OCI-LY7 (cell line): ENCODE measurements at regions not wholly inside any gene's neighbourhood (a gene's known extent, or its start where the extent isn't known, plus 50 kb on each side); places are given as distances from the start of the nearest gene placed in this dataset.

Source experiments
- BruUV-seq: library from RNA; stranded (reverse); fragments of 400-500 nt; replicated peaks from 2 replicates; lab custom pipeline; 2021; lab: Mats Ljungman, UMichigan
- CTCF ChIA-PET: fragments of 300-600 bp; sonication (Branson Sonifier 250); formaldehyde crosslinking; loops from one replicate; lab custom pipeline; 2022; ENCODE audit warnings: antibody characterized with exemption; ENCODE audit not compliant: unreplicated experiment; lab: Charles Lee
- POLR2A ChIA-PET: fragments of 300-600 bp; sonication (Branson Sonifier 250); formaldehyde crosslinking; loops from one replicate; lab custom pipeline; 2022; ENCODE audit warnings: antibody characterized with exemption; lab: Charles Lee
- DNase-seq: peaks from one replicate; pipeline ENCODE4 v3.0.0-alpha.2; 2015; ENCODE audit warnings: low spot score
- H2AFZ ChIP-seq: fragments of 200-600 bp; sonication (generic), shearing (Covaris generic); 2 replicates; pipeline ENCODE4 v1.6.1; 2014; ENCODE audit warnings: mild to moderate bottlenecking, antibody characterized with exemption, low read length, moderate library complexity
- H3K27ac ChIP-seq: fragments of 200-600 bp; sonication (generic); 2 replicates; pipeline ENCODE4 v1.5.1; 2014; ENCODE audit warnings: mixed run types, low read depth, mild to moderate bottlenecking, moderate library complexity, low read length, inconsistent platforms; ENCODE audit not compliant: poor library complexity, severe bottlenecking
- H3K36me3 ChIP-seq: fragments of 200-600 bp; sonication (generic); 2 replicates; pipeline ENCODE4 v1.6.1; 2014; ENCODE audit warnings: mild to moderate bottlenecking, antibody characterized with exemption, low read length, moderate library complexity, mixed read lengths; ENCODE audit not compliant: insufficient read depth
- H3K4me1 ChIP-seq: fragments of 200-600 bp; sonication (generic); 2 replicates; pipeline ENCODE4 v1.5.1; 2014; ENCODE audit warnings: mild to moderate bottlenecking, low read length; ENCODE audit not compliant: insufficient read depth, poor library complexity, severe bottlenecking
- H3K4me2 ChIP-seq: fragments of 200-600 bp; sonication (generic); 2 replicates; pipeline ENCODE4 v1.6.1; 2014; ENCODE audit warnings: mild to moderate bottlenecking, low read length
- H3K4me3 ChIP-seq: fragments of 200-600 bp; sonication (generic); 2 replicates; pipeline ENCODE4 v1.5.1; 2014; ENCODE audit warnings: mild to moderate bottlenecking, low read depth, low read length; ENCODE audit not compliant: poor library complexity, severe bottlenecking
- H3K79me2 ChIP-seq: fragments of 200-600 bp; sonication (generic); 2 replicates; pipeline ENCODE4 v1.6.1; 2016; ENCODE audit warnings: low read depth, mild to moderate bottlenecking, low read length, moderate library complexity, mixed read lengths; ENCODE audit not compliant: insufficient read depth
- H3K9me2 ChIP-seq: fragments of 200-600 bp; sonication (generic); 2 replicates; pipeline ENCODE4 v1.6.1; 2016; ENCODE audit warnings: mild to moderate bottlenecking, low read length, mixed read lengths; ENCODE audit not compliant: insufficient read depth
- H3K9me3 ChIP-seq: fragments of 200-600 bp; sonication (generic); 2 replicates; pipeline ENCODE4 v1.6.1; 2014; ENCODE audit warnings: mild to moderate bottlenecking, mixed run types, low read length, mixed read lengths
- H4K20me1 ChIP-seq: fragments of 200-600 bp; sonication (generic); 2 replicates; pipeline ENCODE4 v1.6.1; 2014; ENCODE audit warnings: mild to moderate bottlenecking, antibody characterized with exemption, low read length, moderate library complexity, mixed read lengths; ENCODE audit not compliant: insufficient read depth
- CTCF ChIP-seq: fragments of 200-600 bp; sonication (generic); conservative IDR thresholded peaks from 2 replicates; pipeline ENCODE4 v1.5.1; 2014; ENCODE audit warnings: mild to moderate bottlenecking, antibody characterized with exemption, low read length, moderate library complexity, mixed read lengths
- EZH2phosphoT487 ChIP-seq: fragments of 200-600 bp; sonication (generic); IDR thresholded peaks from 2 replicates; pipeline ENCODE4 v1.6.1; 2018; ENCODE audit warnings: low read depth, borderline replicate concordance, mild to moderate bottlenecking, mixed run types, antibody characterized with exemption, low read length, moderate library complexity, mixed read lengths
- intact Hi-C: fragments of 100-400 bp; cut with micrococcal nuclease; formaldehyde crosslinking; loops from one replicate; pipeline ENCODE4 v1.10.0; 2022; ENCODE audit not compliant: unreplicated experiment

- intact Hi-C loops = no loop called here
- H3K9me3 ChIP-seq = no peaks in the 10 kb centered on the region
Observed at GRCh38 chr14:66104486-66104885, 381.7 kb upstream of the CCDC196 start.

GRCh38 chr14:66105815-66106214 is 380.4 kb upstream of the CCDC196 start:
- Histone ChIP-seq H3K9me2 (no peaks in the 10 kb centered on the region), H3K4me3 (no peak overlapping the region), H3K27ac (no peak overlapping the region), H3K79me2 (no peaks in the 10 kb centered on the region), H3K4me2 (no peak overlapping the region), H3K36me3 (no peaks in the 10 kb centered on the region), H4K20me1 (no peaks in the 10 kb centered on the region), H2AFZ (no peak overlapping the region), H3K9me3 (no peaks in the 10 kb centered on the region), H3K4me1 (no peaks in the 10 kb centered on the region)
- CTCF ChIA-PET = no interaction called here
- no TSS peak for BruUV-seq
- no peak for DNase-seq
- intact Hi-C loops = no loop called here
- TF ChIP-seq EZH2phosphoT487 = no peak
- TF ChIP-seq CTCF = no peak
- POLR2A ChIA-PET = interaction anchor here (0.6 to 0.7 kb wide), 3 partner anchors 121 to 382 kb away, joined by 3 to 4 read pairs (median 3); no protein-coding TSS in a partner anchor

More at GRCh38 chr14:66104486-66104885, 381.7 kb upstream of the CCDC196 start:
- Histone ChIP-seq H3K79me2 (no peaks in the 10 kb centered on the region), H3K27ac (no peak overlapping the region), H3K4me1 (no peaks in the 10 kb centered on the region), H3K36me3 (no peaks in the 10 kb centered on the region), H4K20me1 (no peaks in the 10 kb centered on the region), H2AFZ (no peak overlapping the region), H3K9me2 (no peaks in the 10 kb centered on the region), H3K4me3 (no peak overlapping the region), H3K4me2 (no peak overlapping the region)
- no peak for DNase-seq
- CTCF ChIA-PET = interaction anchor here (0.5 kb wide), 1 partner anchor 857 kb away, joined by 5 read pairs; no protein-coding TSS in a partner anchor
- no peak for TF ChIP-seq EZH2phosphoT487
- no peak for TF ChIP-seq CTCF
- POLR2A ChIA-PET = interaction anchor here (0.6 to 0.9 kb wide), 2 partner anchors 13 to 1467 kb away, joined by 3 read pairs; no protein-coding TSS in a partner anchor
- BruUV-seq = no TSS peak

GRCh38 chr14:66109426-66109825 is 376.7 kb upstream of the CCDC196 start:
- no peak overlapping the region for H3K4me3 ChIP-seq
- ChIA-PET POLR2A (no interaction called here), CTCF (no interaction called here)
- H2AFZ ChIP-seq = no peak overlapping the region
- no peaks in the 10 kb centered on the region for H4K20me1 ChIP-seq
- intact Hi-C loops = no loop called here
- no peak for DNase-seq
- no peaks in the 10 kb centered on the region for H3K79me2 ChIP-seq
- H3K36me3 ChIP-seq = no peaks in the 10 kb centered on the region
- no TSS peak for BruUV-seq
- no peaks in the 10 kb centered on the region for H3K9me2 ChIP-seq
- H3K4me1 ChIP-seq = no peaks in the 10 kb centered on the region
- TF ChIP-seq CTCF (no peak), EZH2phosphoT487 (no peak)
- H3K9me3 ChIP-seq = no peaks in the 10 kb centered on the region
- H3K27ac ChIP-seq = no peak overlapping the region
- no peak overlapping the region for H3K4me2 ChIP-seq
